ENCODE measurements at regions not wholly inside any gene's neighbourhood (a gene's known extent, or its start where the extent isn't known, plus 50 kb on each side); places are given as distances from the start of the nearest gene placed in this dataset.

GRCh38 chr11:26204839-26205238 is 127.1 kb upstream of the ANO3 start:
- Histone ChIP-seq H3K9ac (ENCODE audit: low read length) (no peak overlapping the region), H3K4me3 (ENCODE audit: low read length) (no peak overlapping the region), H3K4me1 (ENCODE audit: low read length) (peaks cover 9% of the 10 kb centered on the region), H3K36me3 (replicated peaks; ENCODE audit: low read depth, low read length) (no peaks in the 10 kb centered on the region), H3K27ac (ENCODE audit: low read length) (no peak overlapping the region), H4K20me1 (ENCODE audit: insufficient read depth, low read length) (no peaks in the 10 kb centered on the region), H3K9me3 (ENCODE audit: insufficient read depth, low read length) (no peaks in the 10 kb centered on the region), H3K79me2 (ENCODE audit: low read length) (no peaks in the 10 kb centered on the region), H3K4me2 (ENCODE audit: low read length) (no peak overlapping the region), H2AFZ (ENCODE audit: low read depth, low read length) (no peak overlapping the region), H3K27me3 (ENCODE audit: low read depth, low read length) (no peaks in the 10 kb centered on the region)
- TF ChIP-seq, protein P1, sequence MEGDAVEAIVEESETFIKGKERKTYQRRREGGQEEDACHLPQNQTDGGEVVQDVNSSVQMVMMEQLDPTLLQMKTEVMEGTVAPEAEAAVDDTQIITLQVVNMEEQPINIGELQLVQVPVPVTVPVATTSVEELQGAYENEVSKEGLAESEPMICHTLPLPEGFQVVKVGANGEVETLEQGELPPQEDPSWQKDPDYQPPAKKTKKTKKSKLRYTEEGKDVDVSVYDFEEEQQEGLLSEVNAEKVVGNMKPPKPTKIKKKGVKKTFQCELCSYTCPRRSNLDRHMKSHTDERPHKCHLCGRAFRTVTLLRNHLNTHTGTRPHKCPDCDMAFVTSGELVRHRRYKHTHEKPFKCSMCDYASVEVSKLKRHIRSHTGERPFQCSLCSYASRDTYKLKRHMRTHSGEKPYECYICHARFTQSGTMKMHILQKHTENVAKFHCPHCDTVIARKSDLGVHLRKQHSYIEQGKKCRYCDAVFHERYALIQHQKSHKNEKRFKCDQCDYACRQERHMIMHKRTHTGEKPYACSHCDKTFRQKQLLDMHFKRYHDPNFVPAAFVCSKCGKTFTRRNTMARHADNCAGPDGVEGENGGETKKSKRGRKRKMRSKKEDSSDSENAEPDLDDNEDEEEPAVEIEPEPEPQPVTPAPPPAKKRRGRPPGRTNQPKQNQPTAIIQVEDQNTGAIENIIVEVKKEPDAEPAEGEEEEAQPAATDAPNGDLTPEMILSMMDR (IDR thresholded peaks at IDR 0.05; ENCODE audit: low read depth, low read length), result no peak
- TF ChIP-seq EZH2phosphoT487 (IDR thresholded peaks at IDR 0.05; ENCODE audit: low read depth), result no peak

GRCh38 chr11:26219183-26220117 is 112.5 kb upstream of the ANO3 start:
- Histone ChIP-seq H2AFZ (ENCODE audit: low read depth, low read length) (peak overlapping the region; percentile 48; the same call in 1 of the 2 replicates), H4K20me1 (ENCODE audit: insufficient read depth, low read length) (no peaks in the 10 kb centered on the region), H3K9me3 (ENCODE audit: insufficient read depth, low read length) (no peaks in the 10 kb centered on the region), H3K36me3 (replicated peaks; ENCODE audit: low read depth, low read length) (no peaks in the 10 kb centered on the region), H3K4me3 (ENCODE audit: low read length) (no peak overlapping the region), H3K27ac (ENCODE audit: low read length) (no peak overlapping the region), H3K4me2 (ENCODE audit: low read length) (no peak overlapping the region), H3K4me1 (ENCODE audit: low read length) (no peaks in the 10 kb centered on the region), H3K9ac (ENCODE audit: low read length) (no peak overlapping the region), H3K79me2 (ENCODE audit: low read length) (no peaks in the 10 kb centered on the region), H3K27me3 (ENCODE audit: low read depth, low read length) (no peaks in the 10 kb centered on the region)
- TF ChIP-seq, protein P1 (IDR thresholded peaks at IDR 0.05; ENCODE audit: low read depth, low read length), result no peak
- TF ChIP-seq EZH2phosphoT487 (IDR thresholded peaks at IDR 0.05; ENCODE audit: low read depth), result no peak

GRCh38 chr11:26225646-26226045 is 106.3 kb upstream of the ANO3 start:
- H3K9me3 ChIP-seq (ENCODE audit: insufficient read depth, low read length), result no peaks in the 10 kb centered on the region
- H3K36me3 ChIP-seq (replicated peaks; ENCODE audit: low read depth, low read length), result no peaks in the 10 kb centered on the region
- no peak overlapping the region for H3K27ac ChIP-seq (ENCODE audit: low read length)
- H4K20me1 ChIP-seq (ENCODE audit: insufficient read depth, low read length), result no peaks in the 10 kb centered on the region
- peaks cover 7% of the 10 kb centered on the region for H3K4me1 ChIP-seq (ENCODE audit: low read length)
- H2AFZ ChIP-seq (ENCODE audit: low read depth, low read length), result peak overlapping the region; percentile 29; the same call in 1 of the 2 replicates
- no peak overlapping the region for H3K4me2 ChIP-seq (ENCODE audit: low read length)
- no peak overlapping the region for H3K9ac ChIP-seq (ENCODE audit: low read length)
- no peak overlapping the region for H3K4me3 ChIP-seq (ENCODE audit: low read length)
- TF ChIP-seq, protein P1 (IDR thresholded peaks at IDR 0.05; ENCODE audit: low read depth, low read length), result no peak
- TF ChIP-seq EZH2phosphoT487 (IDR thresholded peaks at IDR 0.05; ENCODE audit: low read depth), result no peak
- H3K27me3 ChIP-seq (ENCODE audit: low read depth, low read length), result no peaks in the 10 kb centered on the region
- no peaks in the 10 kb centered on the region for H3K79me2 ChIP-seq (ENCODE audit: low read length)

DNA sequence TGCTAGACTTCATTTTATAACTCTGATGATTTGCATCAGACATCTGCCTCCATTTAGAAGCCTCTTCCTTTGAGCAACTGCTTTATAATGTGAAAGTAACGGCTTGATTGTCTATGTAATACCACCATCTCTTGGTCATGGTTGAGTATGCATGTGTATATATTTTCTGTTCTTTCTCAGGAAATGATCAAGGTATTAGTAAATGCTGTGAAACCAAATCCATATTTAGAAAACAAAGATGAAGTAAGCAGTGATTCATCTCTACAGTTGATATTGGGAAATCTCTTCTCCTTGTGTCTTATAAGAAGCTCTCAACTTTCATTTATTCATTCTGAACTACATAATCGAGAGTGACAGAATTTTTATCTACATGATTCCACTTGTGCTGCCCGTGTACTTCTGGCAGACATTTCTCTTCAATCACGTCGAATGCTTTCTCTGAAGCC is 104.6 kb upstream of the ANO3 start:
- Histone ChIP-seq H2AFZ (ENCODE audit: low read depth, low read length) (peak overlapping the region; percentile 76), H3K27ac (ENCODE audit: low read length) (no peak overlapping the region), H3K4me1 (ENCODE audit: low read length) (peaks cover 14% of the 10 kb centered on the region), H3K4me2 (ENCODE audit: low read length) (peak overlapping the region; percentile 52), H3K9ac (ENCODE audit: low read length) (no peak overlapping the region), H3K36me3 (replicated peaks; ENCODE audit: low read depth, low read length) (no peaks in the 10 kb centered on the region), H3K4me3 (ENCODE audit: low read length) (peak overlapping the region; percentile 24; the same call in 1 of the 2 replicates), H3K9me3 (ENCODE audit: insufficient read depth, low read length) (no peaks in the 10 kb centered on the region), H4K20me1 (ENCODE audit: insufficient read depth, low read length) (no peaks in the 10 kb centered on the region), H3K79me2 (ENCODE audit: low read length) (no peaks in the 10 kb centered on the region), H3K27me3 (ENCODE audit: low read depth, low read length) (no peaks in the 10 kb centered on the region)
- TF ChIP-seq, protein P1 (IDR thresholded peaks at IDR 0.05; ENCODE audit: low read depth, low read length), result peak; percentile 70
- no peak for TF ChIP-seq EZH2phosphoT487 (IDR thresholded peaks at IDR 0.05; ENCODE audit: low read depth)
